GM12878 (cell line): ENCODE measurements at regions not wholly inside any gene's neighbourhood (a gene's known extent, or its start where the extent isn't known, plus 50 kb on each side); places are given as distances from the start of the nearest gene placed in this dataset.

Source experiments
- ATAC-seq: fragments of 200-7000 bp; cut with Tn5 transposase; 3 replicates; pipeline ENCODE4 v1.9.1; 2020; ENCODE audit warnings: mild to moderate bottlenecking, moderate library complexity
- BruUV-seq: library from RNA; stranded (reverse); fragments of 400-500 nt; replicated peaks from 2 replicates; lab custom pipeline; 2021; lab: Mats Ljungman, UMichigan
- CTCF ChIA-PET: fragments of 300-600 bp; sonication (Branson Sonifier 250); formaldehyde crosslinking; extraction: SDS; loops from one replicate; lab custom pipeline; 2021; ENCODE audit warnings: inconsistent platforms; lab: Yijun Ruan, JAX
- POLR2A ChIA-PET: fragments of 350-600 bp; formaldehyde crosslinking; extraction: SDS; loops from one replicate; lab custom pipeline; 2021; ENCODE audit warnings: inconsistent platforms; lab: Charles Lee
- RAD21 ChIA-PET: fragments of 300-600 bp; sonication (Branson Sonifier 250); formaldehyde crosslinking; loops from one replicate; lab custom pipeline; 2023; ENCODE audit warnings: antibody characterized with exemption; ENCODE audit not compliant: unreplicated experiment; lab: Charles Lee
- SMC1A ChIA-PET: fragments of 300-600 bp; sonication (Branson Sonifier 250); formaldehyde crosslinking; loops from one replicate; lab custom pipeline; 2023; ENCODE audit not compliant: unreplicated experiment, uncharacterized antibody; lab: Charles Lee
- DNase-seq: peaks from one replicate; pipeline ENCODE4 v3.0.0-alpha.2; 2011; ENCODE audit warnings: low read depth, low spot score
- FAIRE-seq: peaks from 3 replicates; lab custom pipeline; 2011; peaks lifted over from hg19 to GRCh38; lab: Jason Lieb, UNC
- H2AFZ ChIP-seq: 2 replicates; pipeline ENCODE4 v1.6.0; 2011; ENCODE audit warnings: low read depth, low read length, control low read depth; ENCODE audit not compliant: control insufficient read depth
- H3K27ac ChIP-seq: 2 replicates; pipeline ENCODE4 v1.5.1; 2011; ENCODE audit warnings: control low read depth; ENCODE audit not compliant: control insufficient read depth, insufficient read depth
- H3K27me3 ChIP-seq, 2 experiments: replicated peaks in 1 of 2; 2 replicates each; pipeline versions ENCODE4 v1.6.0 to v1.6.1; 2011; ENCODE audit warnings: low read length in 1 of 2; ENCODE audit not compliant: control insufficient read depth in 2 of 2, insufficient read depth in 2 of 2
- H3K36me3 ChIP-seq, 2 experiments: 2 replicates each; pipeline ENCODE4 v1.5.1; 2011; ENCODE audit warnings: low read length in 1 of 2; ENCODE audit not compliant: control insufficient read depth in 2 of 2, insufficient read depth in 2 of 2
- H3K4me1 ChIP-seq: 2 replicates; pipeline ENCODE4 v1.6.1; 2011; ENCODE audit warnings: mild to moderate bottlenecking, low read length, moderate library complexity, mixed read lengths; ENCODE audit not compliant: control insufficient read depth, insufficient read depth
- H3K4me2 ChIP-seq: 2 replicates; pipeline ENCODE4 v1.6.0; 2011; ENCODE audit warnings: control low read depth; ENCODE audit not compliant: control insufficient read depth, insufficient read depth
- H3K4me3 ChIP-seq: fragments of 200-600 bp; sonication (generic); 2 replicates; pipeline ENCODE4 v1.5.1; 2016
- H3K79me2 ChIP-seq: 2 replicates; pipeline ENCODE4 v1.6.0; 2011; ENCODE audit warnings: low read length; ENCODE audit not compliant: control insufficient read depth, insufficient read depth
- H3K9ac ChIP-seq: 2 replicates; pipeline ENCODE4 v1.8.0; 2011; ENCODE audit warnings: low read length, control low read depth, mixed read lengths; ENCODE audit not compliant: control insufficient read depth, insufficient read depth
- H3K9me3 ChIP-seq: replicated peaks from 3 replicates; pipeline ENCODE4 v1.5.1; 2011; ENCODE audit warnings: mild to moderate bottlenecking, low read length; ENCODE audit not compliant: control insufficient read depth, insufficient read depth
- H4K20me1 ChIP-seq: 2 replicates; pipeline ENCODE4 v1.6.0; 2011; ENCODE audit not compliant: control insufficient read depth, insufficient read depth
- ATF7 ChIP-seq: fragments of 450-650 bp; IDR thresholded peaks from 2 replicates; pipeline ENCODE4 v1.6.1; 2016; ENCODE audit warnings: low read depth, mild to moderate bottlenecking
- CREB1 ChIP-seq: IDR thresholded peaks from 2 replicates; pipeline ENCODE4 v1.6.1; 2012; ENCODE audit warnings: low read depth, mild to moderate bottlenecking, inconsistent platforms
- IKZF1 ChIP-seq: fragments of 450-650 bp; conservative IDR thresholded peaks from 2 replicates; pipeline ENCODE4 v1.6.1; 2017; ENCODE audit warnings: antibody characterized with exemption, mild to moderate bottlenecking
- MYC ChIP-seq: IDR thresholded peaks from 2 replicates; pipeline ENCODE4 v1.6.1; 2011; ENCODE audit warnings: mild to moderate bottlenecking, low read length, moderate library complexity, inconsistent platforms; ENCODE audit not compliant: insufficient read depth, insufficient replicate concordance, insufficient read length, severe bottlenecking
- NFYB ChIP-seq: IDR thresholded peaks from 2 replicates; pipeline ENCODE4 v1.6.1; 2011; ENCODE audit warnings: low read depth, mild to moderate bottlenecking, low read length, improper control_type of control experiment, moderate library complexity; ENCODE audit not compliant: insufficient read depth
- WGBS: methylation state at CpG from one replicate; pipeline ENCODE4 v1.1.6; 2016; ENCODE audit warnings: low lambda C conversion rate; ENCODE audit not compliant: insufficient replicate concordance, insufficient coverage; ENCODE audit errors: missing lambda C conversion rate; 5-methylcytosine and 5-hydroxymethylcytosine counted together
- in situ Hi-C: fragments of 300-500 bp; cut with MboI; formaldehyde crosslinking; loops from 9 replicates; pipeline ENCODE4 v1.14.3; 2018; ENCODE audit warnings: mixed read lengths
- intact Hi-C: fragments of 100-400 bp; cut with micrococcal nuclease; formaldehyde crosslinking; loops from one replicate; pipeline ENCODE4 v1.14.2; 2022; ENCODE audit not compliant: unreplicated experiment
- TF ChIP-seq, protein P1 (sequence below): fragments of 450-650 bp; IDR thresholded peaks from 2 replicates; pipeline ENCODE4 v1.6.1; 2017; ENCODE audit warnings: mild to moderate bottlenecking, moderate library complexity
- TF ChIP-seq, protein P2 (sequence below): fragments of 450-650 bp; IDR thresholded peaks from 2 replicates; pipeline ENCODE4 v1.6.1; 2016; ENCODE audit warnings: mild to moderate bottlenecking

DNA sequence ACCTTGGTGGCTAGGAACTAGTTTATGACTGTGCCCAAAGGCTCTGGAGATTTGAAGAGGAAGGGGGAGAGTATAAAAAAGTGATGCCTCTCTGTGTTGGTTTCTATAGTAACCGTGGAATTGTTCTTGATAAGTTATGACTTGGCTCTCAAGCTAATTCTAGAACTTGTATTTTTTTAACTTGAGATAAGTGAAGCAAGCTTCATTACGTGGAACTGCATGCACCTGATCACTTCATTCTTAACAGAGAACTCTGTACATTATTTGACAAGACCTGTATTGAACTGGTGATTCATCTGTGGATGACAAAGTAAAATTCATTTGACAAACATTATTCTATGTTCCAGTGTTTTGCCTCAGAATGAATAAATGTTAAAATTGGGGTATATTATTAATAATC is 1452.2 kb downstream of the REEP3 start:
- Histone ChIP-seq H3K27me3 (no peaks in the 10 kb centered on the region), H3K9me3 (no peaks in the 10 kb centered on the region), H4K20me1 (no peaks in the 10 kb centered on the region), H3K9ac (no peak overlapping the region), H3K4me2 (no peak overlapping the region), H2AFZ (no peak overlapping the region), H3K36me3 (no peaks in the 10 kb centered on the region), H3K4me1 (no peaks in the 10 kb centered on the region), H3K79me2 (no peaks in the 10 kb centered on the region), H3K27ac (no peak overlapping the region), H3K4me3 (no peak overlapping the region)
- RAD21 ChIA-PET = no interaction called here
- BruUV-seq = no TSS peak
- WGBS = 0% methylated on average over 2 of the region's 2 CpGs
- no peak for DNase-seq
- TF ChIP-seq MYC (no peak), IKZF1 (no peak), ATF7 (no peak), CREB1 (no peak), NFYB (no peak)
- TF ChIP-seq, protein P1, sequence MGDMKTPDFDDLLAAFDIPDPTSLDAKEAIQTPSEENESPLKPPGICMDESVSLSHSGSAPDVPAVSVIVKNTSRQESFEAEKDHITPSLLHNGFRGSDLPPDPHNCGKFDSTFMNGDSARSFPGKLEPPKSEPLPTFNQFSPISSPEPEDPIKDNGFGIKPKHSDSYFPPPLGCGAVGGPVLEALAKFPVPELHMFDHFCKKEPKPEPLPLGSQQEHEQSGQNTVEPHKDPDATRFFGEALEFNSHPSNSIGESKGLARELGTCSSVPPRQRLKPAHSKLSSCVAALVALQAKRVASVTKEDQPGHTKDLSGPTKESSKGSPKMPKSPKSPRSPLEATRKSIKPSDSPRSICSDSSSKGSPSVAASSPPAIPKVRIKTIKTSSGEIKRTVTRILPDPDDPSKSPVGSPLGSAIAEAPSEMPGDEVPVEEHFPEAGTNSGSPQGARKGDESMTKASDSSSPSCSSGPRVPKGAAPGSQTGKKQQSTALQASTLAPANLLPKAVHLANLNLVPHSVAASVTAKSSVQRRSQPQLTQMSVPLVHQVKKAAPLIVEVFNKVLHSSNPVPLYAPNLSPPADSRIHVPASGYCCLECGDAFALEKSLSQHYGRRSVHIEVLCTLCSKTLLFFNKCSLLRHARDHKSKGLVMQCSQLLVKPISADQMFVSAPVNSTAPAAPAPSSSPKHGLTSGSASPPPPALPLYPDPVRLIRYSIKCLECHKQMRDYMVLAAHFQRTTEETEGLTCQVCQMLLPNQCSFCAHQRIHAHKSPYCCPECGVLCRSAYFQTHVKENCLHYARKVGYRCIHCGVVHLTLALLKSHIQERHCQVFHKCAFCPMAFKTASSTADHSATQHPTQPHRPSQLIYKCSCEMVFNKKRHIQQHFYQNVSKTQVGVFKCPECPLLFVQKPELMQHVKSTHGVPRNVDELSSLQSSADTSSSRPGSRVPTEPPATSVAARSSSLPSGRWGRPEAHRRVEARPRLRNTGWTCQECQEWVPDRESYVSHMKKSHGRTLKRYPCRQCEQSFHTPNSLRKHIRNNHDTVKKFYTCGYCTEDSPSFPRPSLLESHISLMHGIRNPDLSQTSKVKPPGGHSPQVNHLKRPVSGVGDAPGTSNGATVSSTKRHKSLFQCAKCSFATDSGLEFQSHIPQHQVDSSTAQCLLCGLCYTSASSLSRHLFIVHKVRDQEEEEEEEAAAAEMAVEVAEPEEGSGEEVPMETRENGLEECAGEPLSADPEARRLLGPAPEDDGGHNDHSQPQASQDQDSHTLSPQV = no peak
- TF ChIP-seq, protein P2, sequence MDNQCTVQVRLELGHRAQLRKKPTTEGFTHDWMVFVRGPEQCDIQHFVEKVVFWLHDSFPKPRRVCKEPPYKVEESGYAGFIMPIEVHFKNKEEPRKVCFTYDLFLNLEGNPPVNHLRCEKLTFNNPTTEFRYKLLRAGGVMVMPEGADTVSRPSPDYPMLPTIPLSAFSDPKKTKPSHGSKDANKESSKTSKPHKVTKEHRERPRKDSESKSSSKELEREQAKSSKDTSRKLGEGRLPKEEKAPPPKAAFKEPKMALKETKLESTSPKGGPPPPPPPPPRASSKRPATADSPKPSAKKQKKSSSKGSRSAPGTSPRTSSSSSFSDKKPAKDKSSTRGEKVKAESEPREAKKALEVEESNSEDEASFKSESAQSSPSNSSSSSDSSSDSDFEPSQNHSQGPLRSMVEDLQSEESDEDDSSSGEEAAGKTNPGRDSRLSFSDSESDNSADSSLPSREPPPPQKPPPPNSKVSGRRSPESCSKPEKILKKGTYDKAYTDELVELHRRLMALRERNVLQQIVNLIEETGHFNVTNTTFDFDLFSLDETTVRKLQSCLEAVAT = no peak
- intact Hi-C loops = no loop called here
- POLR2A ChIA-PET = no interaction called here
- FAIRE-seq = no peak
- SMC1A ChIA-PET = no interaction called here
- in situ Hi-C loops = no loop called here
- no peak for ATAC-seq
- CTCF ChIA-PET = interaction anchor here (1.6 kb wide), 1 partner anchor 13 kb away, joined by 3 read pairs; no protein-coding TSS in a partner anchor
